ENCODE measurements at regions not wholly inside any gene's neighbourhood (a gene's known extent, or its start where the extent isn't known, plus 50 kb on each side); places are given as distances from the start of the nearest gene placed in this dataset.

GRCh38 chr12:114918535-114919233, 234.7 kb upstream of the TBX3 start:
- no peak overlapping the region for H2AFZ ChIP-seq (ENCODE audit: low read length)
- H3K27me3 ChIP-seq (ENCODE audit: control insufficient read depth, insufficient read depth, low read length), result no peaks in the 10 kb centered on the region
- peaks cover 37% of the 10 kb centered on the region for H3K4me1 ChIP-seq (ENCODE audit: control insufficient read depth, extremely low read depth, insufficient read depth, low read length)
- peak overlapping the region; percentile 5 for H3K4me2 ChIP-seq (ENCODE audit: extremely low read depth, insufficient read depth, low read length)
- peak overlapping the region; percentile 9 for H3K27ac ChIP-seq (ENCODE audit: insufficient read depth, low read length)
- no peak overlapping the region for H3K9ac ChIP-seq (ENCODE audit: insufficient read depth, low read length)
- peak; percentile 62 to 80 for DNase-seq (ENCODE audit: low read depth in 2 of 2)
- H3K36me3 ChIP-seq (ENCODE audit: control insufficient read depth, insufficient read depth, low read length), result no peaks in the 10 kb centered on the region
- no peak overlapping the region for H3K4me3 ChIP-seq (replicated peaks in 1 of 4; ENCODE audit: control extremely low read depth in 1 of 4, insufficient read depth in 1 of 4, low read depth in 3 of 4, low read length in 4 of 4)
- TF ChIP-seq EZH2 (IDR thresholded peaks at IDR 0.05; ENCODE audit: low read length, missing control alignments) (no peak), CTCF (conservative IDR thresholded peaks at IDR 0.05 in 1 of 2, IDR thresholded peaks at IDR 0.05 in 1 of 2; ENCODE audit: low read depth in 1 of 2, low read length in 2 of 2) (no peak)
- H4K20me1 ChIP-seq (ENCODE audit: control insufficient read depth, extremely low read depth, insufficient read depth, low read length), result no peaks in the 10 kb centered on the region
- H3K79me2 ChIP-seq (ENCODE audit: control insufficient read depth, insufficient read depth, low read length), result no peaks in the 10 kb centered on the region
- no peaks in the 10 kb centered on the region for H3K9me3 ChIP-seq (ENCODE audit: control insufficient read depth, insufficient read depth, low read depth, low read length)

GRCh38 chr12:114917953-114918352, 234.0 kb upstream of the TBX3 start:
- H3K4me3 ChIP-seq (replicated peaks in 1 of 4; ENCODE audit: control extremely low read depth in 1 of 4, insufficient read depth in 1 of 4, low read depth in 3 of 4, low read length in 4 of 4), result no peak overlapping the region
- no peak for TF ChIP-seq EZH2 (IDR thresholded peaks at IDR 0.05; ENCODE audit: low read length, missing control alignments)
- H3K36me3 ChIP-seq (ENCODE audit: control insufficient read depth, insufficient read depth, low read length), result no peaks in the 10 kb centered on the region
- H3K4me2 ChIP-seq (ENCODE audit: extremely low read depth, insufficient read depth, low read length), result no peak overlapping the region
- peaks cover 37% of the 10 kb centered on the region for H3K4me1 ChIP-seq (ENCODE audit: control insufficient read depth, extremely low read depth, insufficient read depth, low read length)
- no peaks in the 10 kb centered on the region for H3K9me3 ChIP-seq (ENCODE audit: control insufficient read depth, insufficient read depth, low read depth, low read length)
- H3K27ac ChIP-seq (ENCODE audit: insufficient read depth, low read length), result no peak overlapping the region
- no peaks in the 10 kb centered on the region for H3K27me3 ChIP-seq (ENCODE audit: control insufficient read depth, insufficient read depth, low read length)
- no peak overlapping the region for H3K9ac ChIP-seq (ENCODE audit: insufficient read depth, low read length)
- H3K79me2 ChIP-seq (ENCODE audit: control insufficient read depth, insufficient read depth, low read length), result no peaks in the 10 kb centered on the region
- no peak for DNase-seq (ENCODE audit: low read depth in 2 of 2)
- H4K20me1 ChIP-seq (ENCODE audit: control insufficient read depth, extremely low read depth, insufficient read depth, low read length), result no peaks in the 10 kb centered on the region
- H2AFZ ChIP-seq (ENCODE audit: low read length), result no peak overlapping the region

- Histone ChIP-seq H3K4me3 (replicated peaks in 1 of 4; ENCODE audit: control extremely low read depth in 1 of 4, insufficient read depth in 1 of 4, low read depth in 3 of 4, low read length in 4 of 4) (peak overlapping the region in 2 of 4 experiments; percentile 1 to 49), H2AFZ (ENCODE audit: low read length) (no peak overlapping the region), H3K27ac (ENCODE audit: insufficient read depth, low read length) (no peak overlapping the region), H3K9ac (ENCODE audit: insufficient read depth, low read length) (no peak overlapping the region), H3K27me3 (ENCODE audit: control insufficient read depth, insufficient read depth, low read length) (no peaks in the 10 kb centered on the region), H3K36me3 (ENCODE audit: control insufficient read depth, insufficient read depth, low read length) (no peaks in the 10 kb centered on the region), H3K9me3 (ENCODE audit: control insufficient read depth, insufficient read depth, low read depth, low read length) (no peaks in the 10 kb centered on the region), H3K4me2 (ENCODE audit: extremely low read depth, insufficient read depth, low read length) (no peak overlapping the region), H3K4me1 (ENCODE audit: control insufficient read depth, extremely low read depth, insufficient read depth, low read length) (peaks cover 37% of the 10 kb centered on the region), H3K79me2 (ENCODE audit: control insufficient read depth, insufficient read depth, low read length) (no peaks in the 10 kb centered on the region), H4K20me1 (ENCODE audit: control insufficient read depth, extremely low read depth, insufficient read depth, low read length) (no peaks in the 10 kb centered on the region)
- TF ChIP-seq CTCF (conservative IDR thresholded peaks at IDR 0.05 in 1 of 2, IDR thresholded peaks at IDR 0.05 in 1 of 2; ENCODE audit: low read depth in 1 of 2, low read length in 2 of 2), result no peak
- TF ChIP-seq EZH2 (IDR thresholded peaks at IDR 0.05; ENCODE audit: low read length, missing control alignments), result no peak
- DNase-seq (ENCODE audit: low read depth in 2 of 2), result no peak
Measured at GRCh38 chr12:114917307-114917706, 233.3 kb upstream of the TBX3 start.

Data from fibroblast of lung (primary cell).